ENCODE measurements at regions not wholly inside any gene's neighbourhood (a gene's known extent, or its start where the extent isn't known, plus 50 kb on each side); places are given as distances from the start of the nearest gene placed in this dataset.

DNA sequence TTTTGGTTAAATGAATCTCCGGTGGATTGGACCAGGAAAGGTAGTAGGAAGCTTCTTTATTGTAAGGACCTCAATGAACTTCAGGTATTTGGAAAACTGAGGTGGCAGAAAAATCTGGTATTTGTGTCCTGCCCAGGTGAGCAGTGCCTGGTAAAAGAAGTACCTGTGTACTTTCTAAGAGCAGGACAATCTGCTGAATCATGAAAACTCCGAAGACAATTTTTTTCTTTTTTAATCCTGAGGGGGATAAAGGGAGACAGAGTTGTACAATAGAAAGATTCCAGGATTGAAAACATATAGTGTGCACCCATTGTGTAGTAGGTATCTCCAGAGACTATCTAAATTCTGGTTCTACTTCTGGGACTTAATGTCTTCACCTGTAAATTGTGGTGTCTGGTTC, 191.8 kb upstream of the SPOPL start:
- H3K14ac ChIP-seq (ENCODE audit: insufficient read depth, low read length) = no peak overlapping the region
- no peak overlapping the region for H4K5ac ChIP-seq (ENCODE audit: insufficient read length, low read depth, low read length)
- H4K20me1 ChIP-seq (ENCODE audit: control insufficient read depth, insufficient read depth, insufficient read length) = no peaks in the 10 kb centered on the region
- no peak for DNase-seq
- TF ChIP-seq CTCF (conservative IDR thresholded peaks at IDR 0.05) = no peak
- Mint-ChIP-seq H3K4me3 (no peak overlapping the region), H3K36me3 (ENCODE audit: insufficient read depth in 1 of 3, low read depth in 3 of 3) (peaks cover 4 to 8% (median 4%) of the 10 kb centered on the region in 3 experiments; a peak in 5 of 7 replicates), H3K4me1 (no peaks in the 10 kb centered on the region), H3K9me3 (peaks cover 5 to 7% of the 10 kb centered on the region in 2 experiments), H3K27ac (peak overlapping the region in 1 of 3 experiments; percentile 51; a peak in 1 of 7 replicates), H3K27me3 (ENCODE audit: low read depth) (no peaks in the 10 kb centered on the region)
- no peak overlapping the region for H3K4ac ChIP-seq (ENCODE audit: low read depth, low read length)
- H2AK5ac ChIP-seq (ENCODE audit: insufficient read length, low read length) = no peak overlapping the region
- no peak overlapping the region for H2AFZ ChIP-seq (ENCODE audit: low read length)
- H3K18ac ChIP-seq (ENCODE audit: insufficient read length, low read depth, low read length) = no peak overlapping the region
- no peaks in the 10 kb centered on the region for H3K9me3 ChIP-seq (ENCODE audit: control insufficient read depth, low read depth, low read length)
- no peak overlapping the region for H3K23ac ChIP-seq (ENCODE audit: insufficient read length, low read depth, low read length)
- H3K9ac ChIP-seq (ENCODE audit: extremely low read depth, insufficient read length, low read length) = no peak overlapping the region
- H3K4me1 ChIP-seq (ENCODE audit: insufficient read depth, low read length) = no peaks in the 10 kb centered on the region
- no peaks in the 10 kb centered on the region for H3K27me3 ChIP-seq (ENCODE audit: insufficient read depth, low read length)
- no CpG with 5 or more reads among the region's 2 CpGs for WGBS (ENCODE audit: extremely low coverage, insufficient read length, low lambda C conversion rate)
- no peaks in the 10 kb centered on the region for H3K79me1 ChIP-seq (ENCODE audit: insufficient read depth, low read depth, low read length, poor library complexity, severe bottlenecking)
- no peak overlapping the region for H3T11ph ChIP-seq (ENCODE audit: low read length)
- H4K91ac ChIP-seq (ENCODE audit: insufficient read length, low read depth, low read length) = no peak overlapping the region
- H2BK120ac ChIP-seq (ENCODE audit: low read depth, low read length, poor library complexity, severe bottlenecking) = no peak overlapping the region
- H4K8ac ChIP-seq (replicated peaks; ENCODE audit: insufficient read length, low read depth, low read length) = no peak overlapping the region
- no peaks in the 10 kb centered on the region for H3K23me2 ChIP-seq (ENCODE audit: insufficient read length, low read depth, low read length, poor library complexity, severe bottlenecking)
- no peaks in the 10 kb centered on the region for H3K79me2 ChIP-seq (ENCODE audit: insufficient read depth, low read length)
- H2BK15ac ChIP-seq (ENCODE audit: low read depth, low read length) = no peak overlapping the region
- no peak overlapping the region for H2BK20ac ChIP-seq (ENCODE audit: low read depth, low read length, poor library complexity, severe bottlenecking)
- H3K27ac ChIP-seq (ENCODE audit: insufficient read length, low read depth, low read length) = no peak overlapping the region
- H3K4me2 ChIP-seq (ENCODE audit: insufficient read depth, insufficient read length, low read length) = no peak overlapping the region
- no peak overlapping the region for H2BK5ac ChIP-seq (ENCODE audit: insufficient read length, low read length)
- H3K56ac ChIP-seq (ENCODE audit: insufficient read length, low read depth, low read length) = no peak overlapping the region
- H2BK12ac ChIP-seq (ENCODE audit: insufficient read length, low read depth, low read length) = no peak overlapping the region

All from H9 (cell line).